Right lobe of liver (tissue), 6 donors: ENCODE measurements at regions not wholly inside any gene's neighbourhood (a gene's known extent, or its start where the extent isn't known, plus 50 kb on each side); places are given as distances from the start of the nearest gene placed in this dataset.
"Not testable (repeated sequence)": the region's sequence is repeated elsewhere in the genome, so short reads cannot be mapped to it uniquely, and the experiment has no call there.

ENCODE experiments used
- ATAC-seq, 4 donors: fragments of 200-7000 bp; cut with Tn5 transposase; one replicate each; pipeline ENCODE4 v1.9.1; 2020; ENCODE audit warnings: mild to moderate bottlenecking in 4 of 4, moderate library complexity in 4 of 4
- DNase-seq, 3 donors: peaks; one replicate each; pipeline ENCODE4 v3.0.0-alpha.2; 2020
- H3K27ac ChIP-seq, 3 donors: fragments of 200-600 bp; one replicate each; pipeline ENCODE4 v1.8.0; 2022
- H3K27me3 ChIP-seq, 2 donors: fragments of 200-600 bp; one replicate each; pipeline ENCODE4 v1.8.0; 2022
- H3K36me3 ChIP-seq, 4 donors: fragments of 200-600 bp; sonication (generic) in 1 of 4; one replicate each; pipeline versions ENCODE4 v1.5.1 to v1.8.0; 2017 to 2022; ENCODE audit warnings: control low read depth in 1 of 4
- H3K4me1 ChIP-seq, 4 donors: fragments of 200-600 bp; sonication (generic) in 1 of 4; one replicate each; pipeline versions ENCODE4 v1.5.1 to v1.8.0; 2017 to 2022; ENCODE audit warnings: control low read depth in 1 of 4
- H3K4me3 ChIP-seq, 3 donors: fragments of 200-600 bp; one replicate each; pipeline ENCODE4 v1.8.0; 2022
- H3K9me3 ChIP-seq, 4 donors: fragments of 200-600 bp; sonication (generic) in 1 of 4; one replicate each; pipeline versions ENCODE4 v1.5.1 to v1.8.0; 2017 to 2022; ENCODE audit warnings: control low read depth in 1 of 4
- POLR2A ChIP-seq: fragments of 450-650 bp; IDR thresholded peaks from one replicate; pipeline ENCODE4 v1.6.1; 2017; ENCODE audit warnings: antibody characterized with exemption, mild to moderate bottlenecking
- WGBS: methylation state at CpG from one replicate; pipeline ENCODE4 v1.1.6; 2018; ENCODE audit warnings: low coverage, low lambda C conversion rate; ENCODE audit not compliant: insufficient coverage; ENCODE audit errors: missing lambda C conversion rate; 5-methylcytosine and 5-hydroxymethylcytosine counted together
- intact Hi-C, 2 donors: fragments of 100-400 bp; cut with DNase I; formaldehyde crosslinking; loops; one replicate each; pipeline versions ENCODE4 v1.11.2 to v1.14.1; 2022
- TF ChIP-seq, protein P1 (sequence below), 4 donors: fragments of 200-600 bp in 3 of 4; fragments of 450-650 bp in 1 of 4; IDR thresholded peaks; one replicate each; pipeline versions ENCODE4 v1.5.1 to v1.8.0; 2016 to 2022; ENCODE audit warnings: antibody characterized with exemption in 4 of 4, mild to moderate bottlenecking in 2 of 4
- donor health status: DM: no; HTN: yes; CAD: no.
- donor health status: DM: no; HTN: no; CAD: no.
- donor health status: DM: no; HTN: no; CAD: no.
- donor health status: DM: no; HTN: yes; CAD: no.
- donor health status: DM: no; HTN: yes; CAD: no.

DNA sequence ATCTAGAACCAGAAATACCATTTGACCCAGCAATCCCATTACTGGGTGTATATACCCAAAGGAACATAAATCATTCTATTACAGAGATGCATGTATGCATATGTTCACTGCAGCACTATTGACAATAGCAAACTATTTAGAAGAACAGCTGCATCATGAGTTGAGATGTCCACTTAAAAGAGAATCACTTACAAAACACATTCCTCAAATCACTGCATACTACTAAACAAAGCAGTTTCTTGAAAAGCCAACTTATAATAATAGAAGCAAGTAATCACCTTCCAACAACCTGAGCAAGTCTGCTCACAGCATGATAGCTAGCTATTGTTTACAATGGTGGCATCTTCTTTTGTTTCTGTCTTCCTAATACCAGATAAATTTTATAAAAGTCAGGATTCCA, 454.7 kb upstream of the ADAMTS9 start:
- Histone ChIP-seq H3K4me3 (no peak overlapping the region), H3K27ac (no peak overlapping the region), H3K9me3 (no peaks in the 10 kb centered on the region), H3K27me3 (no peaks in the 10 kb centered on the region), H3K36me3 (no peaks in the 10 kb centered on the region), H3K4me1 (no peaks in the 10 kb centered on the region)
- intact Hi-C loops = no loop called here
- TF ChIP-seq, protein P1, sequence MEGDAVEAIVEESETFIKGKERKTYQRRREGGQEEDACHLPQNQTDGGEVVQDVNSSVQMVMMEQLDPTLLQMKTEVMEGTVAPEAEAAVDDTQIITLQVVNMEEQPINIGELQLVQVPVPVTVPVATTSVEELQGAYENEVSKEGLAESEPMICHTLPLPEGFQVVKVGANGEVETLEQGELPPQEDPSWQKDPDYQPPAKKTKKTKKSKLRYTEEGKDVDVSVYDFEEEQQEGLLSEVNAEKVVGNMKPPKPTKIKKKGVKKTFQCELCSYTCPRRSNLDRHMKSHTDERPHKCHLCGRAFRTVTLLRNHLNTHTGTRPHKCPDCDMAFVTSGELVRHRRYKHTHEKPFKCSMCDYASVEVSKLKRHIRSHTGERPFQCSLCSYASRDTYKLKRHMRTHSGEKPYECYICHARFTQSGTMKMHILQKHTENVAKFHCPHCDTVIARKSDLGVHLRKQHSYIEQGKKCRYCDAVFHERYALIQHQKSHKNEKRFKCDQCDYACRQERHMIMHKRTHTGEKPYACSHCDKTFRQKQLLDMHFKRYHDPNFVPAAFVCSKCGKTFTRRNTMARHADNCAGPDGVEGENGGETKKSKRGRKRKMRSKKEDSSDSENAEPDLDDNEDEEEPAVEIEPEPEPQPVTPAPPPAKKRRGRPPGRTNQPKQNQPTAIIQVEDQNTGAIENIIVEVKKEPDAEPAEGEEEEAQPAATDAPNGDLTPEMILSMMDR (IDR thresholded peaks at IDR 0.05) = no peak
- TF ChIP-seq POLR2A = no peak
- ATAC-seq = no peak
- no peak for DNase-seq

- Histone ChIP-seq H3K27me3 (no peaks in the 10 kb centered on the region), H3K27ac (no peak overlapping the region), H3K9me3 (no peaks in the 10 kb centered on the region), H3K36me3 (no peaks in the 10 kb centered on the region), H3K4me3 (no peak overlapping the region), H3K4me1 (no peaks in the 10 kb centered on the region)
- DNase-seq = no peak
- intact Hi-C loops = no loop called here
- WGBS = 76% methylated on average over 3 of the region's 3 CpGs
- no peak for ATAC-seq
- TF ChIP-seq, protein P1 (IDR thresholded peaks at IDR 0.05) = no peak
- TF ChIP-seq POLR2A = no peak
Measured at GRCh38 chr3:65138556-65138955, 450.8 kb upstream of the ADAMTS9 start.

DNA sequence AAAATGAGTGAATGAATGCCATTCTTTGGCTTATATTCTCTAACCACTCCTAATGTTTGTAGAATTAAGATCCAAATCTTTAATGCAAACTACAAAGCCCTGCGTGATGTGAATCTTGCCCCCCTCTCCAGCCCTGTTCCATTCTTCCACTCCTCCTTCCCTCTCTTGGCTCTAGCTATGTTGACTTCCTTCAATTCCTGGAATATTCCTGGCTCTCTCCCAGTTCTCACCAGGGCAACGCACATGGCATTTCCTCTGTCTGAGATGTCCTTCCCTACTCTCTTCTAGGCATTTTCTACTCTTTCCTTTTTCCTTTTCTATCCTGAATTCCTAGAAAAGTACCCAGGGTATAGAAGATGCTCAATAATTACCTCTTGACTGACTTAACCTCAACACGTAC, 446.0 kb upstream of the ADAMTS9 start:
- H3K9me3 ChIP-seq, H3K36me3 ChIP-seq, H3K4me3 ChIP-seq, H3K4me1 ChIP-seq, H3K27me3 ChIP-seq, intact Hi-C loops, DNase-seq, ATAC-seq, H3K27ac ChIP-seq: not testable (repeated sequence)
- 23% methylated on average over 2 of the region's 3 CpGs for WGBS

GRCh38 chr3:65130782-65131181, 443.0 kb upstream of the ADAMTS9 start:
- Histone ChIP-seq H3K27me3 (no peaks in the 10 kb centered on the region), H3K36me3 (no peaks in the 10 kb centered on the region), H3K27ac (no peak overlapping the region), H3K9me3 (no peaks in the 10 kb centered on the region), H3K4me3 (no peak overlapping the region), H3K4me1 (no peaks in the 10 kb centered on the region)
- ATAC-seq (no peak), DNase-seq (no peak)
- intact Hi-C loops = no loop called here
- TF ChIP-seq POLR2A = no peak
- TF ChIP-seq, protein P1 (IDR thresholded peaks at IDR 0.05) = no peak
- 95% methylated on average over 4 of the region's 4 CpGs for WGBS

DNA sequence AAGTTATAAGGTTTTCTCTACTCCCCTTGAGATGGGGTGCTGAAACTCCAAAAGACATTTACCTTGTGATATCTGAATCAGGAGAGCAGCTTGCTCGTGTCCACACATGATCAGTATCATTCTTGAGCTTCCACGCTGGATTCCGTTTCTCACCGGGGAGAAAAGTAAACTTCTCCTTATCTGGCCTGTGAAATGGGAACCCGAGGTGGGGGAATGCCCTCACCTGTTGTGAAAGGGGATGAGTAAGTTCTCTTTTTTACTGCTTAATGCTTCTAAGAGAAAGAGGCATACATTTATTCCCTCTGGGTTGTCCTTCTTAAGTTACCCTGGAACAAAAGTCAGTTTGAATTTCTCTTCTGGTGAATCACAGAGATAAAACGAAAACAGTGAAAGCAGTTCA, 440.5 kb upstream of the ADAMTS9 start:
- DNase-seq (no peak), ATAC-seq (no peak)
- Histone ChIP-seq H3K4me3 (no peak overlapping the region), H3K36me3 (no peaks in the 10 kb centered on the region), H3K27ac (no peak overlapping the region), H3K9me3 (no peaks in the 10 kb centered on the region), H3K4me1 (no peaks in the 10 kb centered on the region), H3K27me3 (no peaks in the 10 kb centered on the region)
- intact Hi-C loops = no loop called here
- WGBS = 40% methylated on average over 6 of the region's 6 CpGs
- no peak for TF ChIP-seq POLR2A
- TF ChIP-seq, protein P1 (IDR thresholded peaks at IDR 0.05) = no peak
